H1 (cell line): ENCODE measurements at regions not wholly inside any gene's neighbourhood (a gene's known extent, or its start where the extent isn't known, plus 50 kb on each side); places are given as distances from the start of the nearest gene placed in this dataset.

Experiments
- CTCF ChIA-PET: fragments of 300-600 bp; sonication (Branson Sonifier 250); formaldehyde crosslinking; loops from one replicate; lab custom pipeline; 2021; ENCODE audit not compliant: partially characterized antibody; lab: Charles Lee
- POLR2A ChIA-PET: fragments of 300-600 bp; sonication (Branson Sonifier 250); formaldehyde crosslinking; loops from one replicate; lab custom pipeline; 2021; ENCODE audit warnings: inconsistent platforms; ENCODE audit not compliant: partially characterized antibody; lab: Charles Lee
- DNase-seq, 2 experiments: peaks; one replicate each; pipeline versions ENCODE4 v3.0.0 to v3.0.0-alpha.2; 2010 to 2022; ENCODE audit warnings: low spot score in 2 of 2, low read depth in 1 of 2, mixed read lengths in 1 of 2
- FAIRE-seq: peaks from 2 replicates; lab custom pipeline; 2011; peaks lifted over from hg19 to GRCh38; lab: Jason Lieb, UNC
- H2AFZ ChIP-seq: 2 replicates; pipeline ENCODE4 v1.8.1; 2012; ENCODE audit warnings: low read length, inconsistent platforms
- H2AK5ac ChIP-seq: 2 replicates; pipeline ENCODE4 v1.6.1; 2013; ENCODE audit warnings: low read depth, low read length
- H2BK120ac ChIP-seq: replicated peaks from 2 replicates; pipeline ENCODE3; 2013; ENCODE audit warnings: low read depth, low read length, inconsistent platforms
- H2BK12ac ChIP-seq: 2 replicates; pipeline ENCODE4 v1.6.1; 2013; ENCODE audit warnings: low read depth, low read length
- H2BK15ac ChIP-seq: 2 replicates; pipeline ENCODE4 v1.6.1; 2013; ENCODE audit warnings: low read length
- H2BK20ac ChIP-seq: 2 replicates; pipeline ENCODE4 v1.6.1; 2013; ENCODE audit warnings: low read length
- H2BK5ac ChIP-seq: 2 replicates; pipeline ENCODE4 v1.6.1; 2013; ENCODE audit warnings: low read depth, low read length
- H3K14ac ChIP-seq: 2 replicates; pipeline ENCODE4 v1.6.1; 2013; ENCODE audit warnings: inconsistent platforms; ENCODE audit not compliant: insufficient read length
- H3K18ac ChIP-seq: 2 replicates; pipeline ENCODE4 v1.6.1; 2013; ENCODE audit warnings: low read length; ENCODE audit errors: extremely low read depth
- H3K23ac ChIP-seq: 2 replicates; pipeline ENCODE4 v1.6.1; 2013; ENCODE audit warnings: inconsistent platforms; ENCODE audit not compliant: insufficient read length
- H3K23me2 ChIP-seq: 2 replicates; pipeline ENCODE4 v1.6.1; 2013; ENCODE audit warnings: low read depth, low read length
- H3K27ac ChIP-seq: 2 replicates; pipeline ENCODE4 v1.6.1; 2011; ENCODE audit warnings: low read depth, low read length, inconsistent platforms
- H3K27me3 ChIP-seq, 4 experiments: replicated peaks in 1 of 4; 1 replicate in 1 of 4; 2 replicates in 3 of 4; pipeline versions ENCODE4 v1.6.1 to v1.8.1; 2011 to 2013; ENCODE audit warnings: low read length in 3 of 4, mild to moderate bottlenecking in 3 of 4, inconsistent platforms in 2 of 4, mixed read lengths in 2 of 4, moderate library complexity in 1 of 4; ENCODE audit not compliant: control insufficient read depth in 3 of 4, insufficient read depth in 3 of 4; ENCODE audit errors: extremely low read depth in 1 of 4
- H3K36me3 ChIP-seq, 4 experiments: 2 replicates each; pipeline versions ENCODE4 v1.6.1 to v1.8.1; 2011 to 2013; ENCODE audit warnings: mild to moderate bottlenecking in 4 of 4, low read length in 3 of 4, moderate library complexity in 2 of 4, control low read depth in 1 of 4, inconsistent platforms in 1 of 4; ENCODE audit not compliant: insufficient read depth in 4 of 4, control insufficient read depth in 2 of 4
- H3K4ac ChIP-seq: replicated peaks from 2 replicates; pipeline ENCODE3; 2013; ENCODE audit warnings: low read length, low read depth, mixed read lengths, inconsistent platforms; ENCODE audit not compliant: insufficient read length
- H3K4me1 ChIP-seq, 4 experiments: replicated peaks in 1 of 4; 1 replicate in 1 of 4; 2 replicates in 3 of 4; pipeline versions ENCODE4 v1.6.1 to v1.8.1; 2011 to 2013; ENCODE audit warnings: low read length in 3 of 4, inconsistent platforms in 2 of 4, mixed read lengths in 1 of 4; ENCODE audit not compliant: insufficient read depth in 4 of 4, control insufficient read depth in 3 of 4
- H3K4me2 ChIP-seq, 2 experiments: 2 replicates each; pipeline versions ENCODE4 v1.6.1 to v1.8.1; 2011 to 2013; ENCODE audit warnings: low read depth in 2 of 2, low read length in 2 of 2, control low read depth in 1 of 2, inconsistent platforms in 1 of 2, mild to moderate bottlenecking in 1 of 2; ENCODE audit not compliant: insufficient read depth in 1 of 2
- H3K4me3 ChIP-seq, 4 experiments: fragments of 200-600, 300-600 bp in 1 of 4; sonication (generic), shearing (Covaris generic), sonication (Bioruptor Twin) in 1 of 4; 2 replicates each; pipeline versions ENCODE4 v1.5.1 to v1.8.1; 2011 to 2016; ENCODE audit warnings: low read length in 4 of 4, low read depth in 3 of 4, control low read depth in 2 of 4, inconsistent platforms in 2 of 4, mild to moderate bottlenecking in 2 of 4, mixed read lengths in 1 of 4, moderate library complexity in 1 of 4; ENCODE audit not compliant: insufficient read depth in 2 of 4; ENCODE audit errors: extremely low read depth in 1 of 4
- H3K56ac ChIP-seq: replicated peaks from 2 replicates; pipeline ENCODE3; 2013; ENCODE audit warnings: low read depth, mild to moderate bottlenecking, mixed read lengths, low read length, inconsistent platforms; ENCODE audit not compliant: insufficient read length
- H3K79me1 ChIP-seq: 2 replicates; pipeline ENCODE4 v1.6.1; 2013; ENCODE audit warnings: low read depth, low read length, control low read depth
- H3K79me2 ChIP-seq, 2 experiments: 2 replicates each; pipeline versions ENCODE4 v1.6.1 to v1.8.1; 2012 to 2013; ENCODE audit warnings: low read length in 2 of 2, mild to moderate bottlenecking in 2 of 2, inconsistent platforms in 1 of 2; ENCODE audit not compliant: insufficient read depth in 2 of 2, control insufficient read depth in 1 of 2
- H3K9ac ChIP-seq, 4 experiments: replicated peaks in 1 of 4; 1 replicate in 1 of 4; 2 replicates in 3 of 4; pipeline versions ENCODE4 v1.6.1 to v1.8.1; 2011 to 2013; ENCODE audit warnings: low read depth in 3 of 4, low read length in 3 of 4, control low read depth in 2 of 4, mild to moderate bottlenecking in 2 of 4, moderate library complexity in 2 of 4, inconsistent platforms in 1 of 4; ENCODE audit errors: extremely low read depth in 1 of 4
- H3K9me3 ChIP-seq, 2 experiments: 2 replicates each; pipeline versions ENCODE4 v1.6.1 to v1.8.1; 2012 to 2013; ENCODE audit warnings: mild to moderate bottlenecking in 2 of 2, moderate library complexity in 2 of 2, control low read depth in 1 of 2, inconsistent platforms in 1 of 2, low read depth in 1 of 2, low read length in 1 of 2, mixed read lengths in 1 of 2; ENCODE audit not compliant: insufficient read depth in 2 of 2
- H4K20me1 ChIP-seq, 2 experiments: replicated peaks in 1 of 2; 2 replicates each; pipeline versions ENCODE3 to v1.8.1; 2011 to 2013; ENCODE audit warnings: inconsistent platforms in 2 of 2, low read length in 2 of 2, mild to moderate bottlenecking in 1 of 2; ENCODE audit not compliant: insufficient read depth in 2 of 2, control insufficient read depth in 1 of 2
- H4K5ac ChIP-seq: 2 replicates; pipeline ENCODE4 v1.6.1; 2013; ENCODE audit warnings: low read length, low read depth, mixed read lengths, inconsistent platforms; ENCODE audit not compliant: insufficient read length
- H4K8ac ChIP-seq: 2 replicates; pipeline ENCODE4 v1.8.0; 2013; ENCODE audit warnings: mild to moderate bottlenecking, moderate library complexity, low read length, inconsistent platforms; ENCODE audit not compliant: insufficient read depth; ENCODE audit errors: extremely low read depth
- H4K91ac ChIP-seq: replicated peaks from 2 replicates; pipeline ENCODE3; 2013; ENCODE audit warnings: low read length, mixed read lengths, inconsistent platforms; ENCODE audit not compliant: insufficient read length
- RAD21 ChIP-seq, 2 experiments: IDR thresholded peaks in 1 of 2; conservative IDR thresholded peaks in 1 of 2; 2 replicates each; pipeline ENCODE4 v1.6.1; 2011; ENCODE audit warnings: low read depth in 2 of 2, low read length in 2 of 2, improper control_type of control experiment in 1 of 2, inconsistent platforms in 1 of 2, mild to moderate bottlenecking in 1 of 2, moderate library complexity in 1 of 2
- WGBS, 2 experiments: shearing (Covaris generic) in 1 of 2; methylation state at CpG; one replicate each; pipeline versions ENCODE4 v1.1.6 to v1.1.7; 2013 to 2015; ENCODE audit warnings: low lambda C conversion rate in 2 of 2, mixed read lengths in 2 of 2, inconsistent platforms in 1 of 2, low coverage in 1 of 2, missing lambda C conversion rate in 1 of 2; ENCODE audit not compliant: insufficient replicate concordance in 2 of 2, insufficient coverage in 1 of 2, insufficient read length in 1 of 2; ENCODE audit errors: extremely low coverage in 1 of 2, missing lambda C conversion rate in 1 of 2; 5-methylcytosine and 5-hydroxymethylcytosine counted together

DNA sequence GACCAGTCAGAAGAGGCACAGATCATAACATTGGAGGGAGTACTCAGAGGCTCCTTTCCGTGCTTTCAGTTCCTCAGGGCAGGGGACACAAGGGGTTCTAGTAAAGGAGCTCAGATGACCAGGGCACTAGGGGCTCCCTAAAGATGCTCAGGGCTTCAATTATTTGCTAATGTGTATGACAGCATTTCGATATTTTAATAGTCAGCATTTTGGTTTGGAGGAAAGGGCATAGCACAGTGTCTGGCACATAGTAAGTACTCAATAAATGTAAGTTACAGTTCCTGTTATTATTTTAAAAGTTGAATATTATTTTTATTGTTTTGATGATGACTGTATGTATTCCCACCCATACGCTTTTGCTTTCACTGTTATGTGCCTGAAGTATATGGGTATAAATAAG, 260.0 kb downstream of the REEP3 start:
- no peaks in the 10 kb centered on the region for H3K36me3 ChIP-seq
- no peak overlapping the region for H2BK120ac ChIP-seq
- ChIA-PET CTCF (interaction anchor here (0.6 kb wide), 2 partner anchors 9 to 14 kb away, joined by 3 read pairs; no protein-coding TSS in a partner anchor), POLR2A (no interaction called here)
- no peaks in the 10 kb centered on the region for H3K79me2 ChIP-seq
- H3K27ac ChIP-seq, result no peak overlapping the region
- H2BK12ac ChIP-seq, result no peak overlapping the region
- H2BK20ac ChIP-seq, result no peak overlapping the region
- H3K23ac ChIP-seq, result no peak overlapping the region
- no peaks in the 10 kb centered on the region for H3K4me1 ChIP-seq
- no peak overlapping the region for H4K5ac ChIP-seq
- no peak overlapping the region for H2BK15ac ChIP-seq
- H3K18ac ChIP-seq, result no peak overlapping the region
- H3K14ac ChIP-seq, result no peak overlapping the region
- no peak overlapping the region for H3K56ac ChIP-seq
- no peaks in the 10 kb centered on the region for H3K27me3 ChIP-seq
- H2AK5ac ChIP-seq, result no peak overlapping the region
- TF ChIP-seq RAD21 (IDR thresholded peaks at IDR 0.05 in 1 of 2, conservative IDR thresholded peaks at IDR 0.05 in 1 of 2; ENCODE audit: low read depth in 2 of 2, low read length in 2 of 2), result no peak
- no peak overlapping the region for H4K91ac ChIP-seq
- WGBS, 2 experiments, result 85% methylated on average over 3 of the region's 3 CpGs; no CpG with 5 or more reads in 1 of the 2 experiments
- no peaks in the 10 kb centered on the region for H3K23me2 ChIP-seq
- H3K4me3 ChIP-seq, result no peak overlapping the region
- H3K79me1 ChIP-seq, result no peaks in the 10 kb centered on the region
- 0 out of 4 replicates have a peak, but pooled peaks cover 0 to 4% of the 10 kb centered on the region in 2 experiments for H3K9me3 ChIP-seq
- no peak overlapping the region for H3K4ac ChIP-seq
- H4K8ac ChIP-seq, result no peak overlapping the region
- DNase-seq (no peak), FAIRE-seq (no peak)
- H3K4me2 ChIP-seq, result no peak overlapping the region
- H3K9ac ChIP-seq, result no peak overlapping the region
- H2BK5ac ChIP-seq, result no peak overlapping the region
- H2AFZ ChIP-seq, result no peak overlapping the region
- no peaks in the 10 kb centered on the region for H4K20me1 ChIP-seq
